HEK293 (cell line): ENCODE measurements at regions not wholly inside any gene's neighbourhood (a gene's known extent, or its start where the extent isn't known, plus 50 kb on each side); places are given as distances from the start of the nearest gene placed in this dataset.

Experiments used
- CTCF ChIA-PET: fragments of 350-600 bp; formaldehyde crosslinking; extraction: SDS; loops from one replicate; lab custom pipeline; 2021; ENCODE audit warnings: antibody characterized with exemption; lab: Yijun Ruan, JAX
- POLR2A ChIA-PET: fragments of 300-600 bp; formaldehyde crosslinking; extraction: SDS; loops from one replicate; lab custom pipeline; 2020; ENCODE audit warnings: antibody characterized with exemption, inconsistent platforms; lab: Yijun Ruan, JAX
- H3K27ac ChIP-seq: fragments of 200-500 bp; sonication (Bioruptor generic); 2 replicates; pipeline ENCODE4 v1.5.1; 2014; ENCODE audit warnings: low read depth, low read length, control low read depth, inconsistent platforms; ENCODE audit errors: extremely low read depth
- H3K36me3 ChIP-seq, 2 experiments: fragments of 200-500 bp in 1 of 2; sonication (Bioruptor generic) in 1 of 2; 1 replicate in 1 of 2; 2 replicates in 1 of 2; pipeline ENCODE4 v1.5.1; 2014 to 2017; ENCODE audit warnings: inconsistent platforms in 2 of 2, low read length in 2 of 2; ENCODE audit not compliant: control insufficient read depth in 2 of 2, insufficient read depth in 1 of 2
- H3K4me1 ChIP-seq: fragments of 200-500 bp; sonication (Bioruptor generic); 2 replicates; pipeline ENCODE4 v1.5.1; 2014; ENCODE audit warnings: mild to moderate bottlenecking, low read length, inconsistent platforms; ENCODE audit not compliant: control insufficient read depth, insufficient read depth
- H3K4me3 ChIP-seq: 2 replicates; pipeline ENCODE4 v1.5.1; 2011; ENCODE audit warnings: low read depth, mild to moderate bottlenecking, control low read depth, low read length, moderate library complexity
- H3K9me3 ChIP-seq: fragments of 200-500 bp; sonication (Bioruptor generic); 2 replicates; pipeline ENCODE4 v1.5.1; 2014; ENCODE audit warnings: low read depth, low read length, inconsistent platforms; ENCODE audit not compliant: control insufficient read depth, insufficient read depth
- AEBP2 ChIP-seq: fragments of 450-650 bp; formaldehyde crosslinking; IDR thresholded peaks from 2 replicates; pipeline ENCODE4 v1.5.1; 2016; ENCODE audit warnings: missing biosample characterization, missing genetic modification characterization, borderline replicate concordance
- GLIS1 ChIP-seq: fragments of 450-650 bp; formaldehyde crosslinking; IDR thresholded peaks from 2 replicates; pipeline ENCODE4 v1.5.1; 2016; ENCODE audit warnings: missing biosample characterization, missing genetic modification characterization
- MEIS1 ChIP-seq: sonication (generic); formaldehyde crosslinking; IDR thresholded peaks from 2 replicates; pipeline ENCODE4 v1.8.1; 2022; ENCODE audit warnings: missing genetic modification reagents, mild to moderate bottlenecking, borderline replicate concordance
- MYNN ChIP-seq: fragments of 450-650 bp; formaldehyde crosslinking; IDR thresholded peaks from 2 replicates; pipeline ENCODE4 v1.5.1; 2016; ENCODE audit warnings: missing biosample characterization, missing genetic modification characterization, borderline replicate concordance
- OVOL3 ChIP-seq: fragments of 450-650 bp; formaldehyde crosslinking; IDR thresholded peaks from 2 replicates; pipeline ENCODE4 v1.5.1; 2016; ENCODE audit warnings: missing biosample characterization, missing genetic modification characterization
- PATZ1 ChIP-seq: fragments of 450-650 bp; formaldehyde crosslinking; IDR thresholded peaks from 2 replicates; pipeline ENCODE4 v1.5.1; 2016; ENCODE audit warnings: missing biosample characterization, missing genetic modification characterization
- RBAK ChIP-seq: fragments of 450-650 bp; formaldehyde crosslinking; IDR thresholded peaks from 2 replicates; pipeline ENCODE4 v1.5.1; 2016; ENCODE audit warnings: missing biosample characterization, missing genetic modification characterization
- SETDB1 ChIP-seq: IDR thresholded peaks from one replicate; pipeline ENCODE4 v1.6.1; 2017; ENCODE audit warnings: mild to moderate bottlenecking, low read length, moderate library complexity, mixed read lengths; ENCODE audit not compliant: insufficient read length
- SP2 ChIP-seq: fragments of 450-650 bp; formaldehyde crosslinking; IDR thresholded peaks from 2 replicates; pipeline ENCODE4 v1.5.1; 2016; ENCODE audit warnings: missing biosample characterization, missing genetic modification characterization
- ZBTB7A ChIP-seq: fragments of 450-650 bp; formaldehyde crosslinking; IDR thresholded peaks from 2 replicates; pipeline ENCODE4 v1.5.1; 2016; ENCODE audit warnings: low read depth, missing biosample characterization, missing genetic modification characterization
- ZFP3 ChIP-seq: fragments of 450-650 bp; formaldehyde crosslinking; IDR thresholded peaks from 2 replicates; pipeline ENCODE4 v1.5.1; 2016; ENCODE audit warnings: low read depth, missing biosample characterization, missing genetic modification characterization
- ZNF114 ChIP-seq: fragments of 450-650 bp; formaldehyde crosslinking; IDR thresholded peaks from 2 replicates; pipeline ENCODE4 v1.5.0; 2017; ENCODE audit warnings: missing biosample characterization, missing genetic modification characterization
- ZNF146 ChIP-seq: fragments of 450-650 bp; formaldehyde crosslinking; IDR thresholded peaks from 2 replicates; pipeline ENCODE4 v1.5.1; 2016; ENCODE audit warnings: missing biosample characterization, missing genetic modification characterization
- ZNF280D ChIP-seq: fragments of 450-650 bp; formaldehyde crosslinking; IDR thresholded peaks from 2 replicates; pipeline ENCODE4 v1.5.1; 2016; ENCODE audit warnings: missing biosample characterization, missing genetic modification characterization
- ZNF350 ChIP-seq: fragments of 450-650 bp; formaldehyde crosslinking; IDR thresholded peaks from 2 replicates; pipeline ENCODE4 v1.5.0; 2017; ENCODE audit warnings: missing biosample characterization, mild to moderate bottlenecking, missing genetic modification characterization
- ZNF354C ChIP-seq: fragments of 450-650 bp; formaldehyde crosslinking; IDR thresholded peaks from 2 replicates; pipeline ENCODE4 v1.5.1; 2016; ENCODE audit warnings: missing biosample characterization, missing genetic modification characterization, low read depth, borderline replicate concordance
- ZNF37A ChIP-seq: fragments of 450-650 bp; IDR thresholded peaks from 2 replicates; pipeline ENCODE4 v1.5.1; 2018; ENCODE audit warnings: missing biosample characterization, missing genetic modification characterization
- ZNF404 ChIP-seq: fragments of 450-650 bp; formaldehyde crosslinking; IDR thresholded peaks from 2 replicates; pipeline ENCODE4 v1.5.1; 2017; ENCODE audit warnings: missing biosample characterization, missing genetic modification characterization
- ZNF433 ChIP-seq: fragments of 450-650 bp; formaldehyde crosslinking; IDR thresholded peaks from 2 replicates; pipeline ENCODE4 v1.5.1; 2016; ENCODE audit warnings: missing biosample characterization, missing genetic modification characterization, low read depth
- ZNF670 ChIP-seq: fragments of 450-650 bp; formaldehyde crosslinking; IDR thresholded peaks from 2 replicates; pipeline ENCODE4 v1.5.1; 2016; ENCODE audit warnings: missing biosample characterization, missing genetic modification characterization, low read depth
- ZNF777 ChIP-seq: fragments of 450-650 bp; formaldehyde crosslinking; IDR thresholded peaks from 2 replicates; pipeline ENCODE4 v1.5.1; 2017; ENCODE audit warnings: missing biosample characterization, missing genetic modification characterization, borderline replicate concordance
- ZNF837 ChIP-seq: fragments of 450-650 bp; formaldehyde crosslinking; IDR thresholded peaks from 2 replicates; pipeline ENCODE4 v1.5.1; 2016; ENCODE audit warnings: missing biosample characterization, missing genetic modification characterization
- ZSCAN16 ChIP-seq: fragments of 450-650 bp; formaldehyde crosslinking; IDR thresholded peaks from 2 replicates; pipeline ENCODE4 v1.5.1; 2016; ENCODE audit warnings: missing biosample characterization, missing genetic modification characterization
- TF ChIP-seq, protein P1 (sequence below): fragments of 450-650 bp; formaldehyde crosslinking; IDR thresholded peaks from 2 replicates; pipeline ENCODE4 v1.5.1; 2017; ENCODE audit warnings: missing biosample characterization, mild to moderate bottlenecking, missing genetic modification characterization, moderate library complexity

DNA sequence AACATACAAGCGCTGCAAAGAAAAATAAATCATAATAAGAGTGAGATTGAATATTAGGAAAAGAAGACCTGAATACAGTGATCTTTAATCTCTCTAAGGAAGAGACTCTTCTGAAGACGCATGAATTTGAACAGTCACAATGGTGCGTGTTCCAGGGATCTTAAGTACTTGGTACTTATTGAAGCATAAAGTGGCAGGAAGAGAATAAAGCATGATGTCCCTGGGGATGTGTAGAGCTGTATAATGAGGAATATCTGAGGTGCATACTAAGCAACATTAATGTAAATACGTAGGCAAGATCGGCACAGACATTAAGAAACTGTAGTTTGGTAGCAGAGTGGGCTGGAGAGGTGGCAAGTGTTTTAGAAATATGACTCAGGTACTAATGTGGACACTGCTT is 246.2 kb upstream of the MCTP2 start:
- ChIA-PET POLR2A (no interaction called here), CTCF (interaction anchor here (0.5 to 1.5 kb wide), 4 partner anchors 11 to 897 kb away, joined by 3 to 6 read pairs (median 3); no protein-coding TSS in a partner anchor)
- Histone ChIP-seq H3K9me3 (no peaks in the 10 kb centered on the region), H3K36me3 (no peaks in the 10 kb centered on the region), H3K27ac (no peak overlapping the region), H3K4me1 (peaks cover 16% of the 10 kb centered on the region), H3K4me3 (no peak overlapping the region)
- TF ChIP-seq ZNF404 (tag by site-specific recombination) (no peak), ZNF433 (tag by site-specific recombination) (no peak), ZNF114 (tag by site-specific recombination) (no peak), ZNF37A (no peak), ZNF837 (tag by site-specific recombination) (no peak), GLIS1 (tag by site-specific recombination) (no peak), ZNF350 (tag by site-specific recombination) (no peak)

DNA sequence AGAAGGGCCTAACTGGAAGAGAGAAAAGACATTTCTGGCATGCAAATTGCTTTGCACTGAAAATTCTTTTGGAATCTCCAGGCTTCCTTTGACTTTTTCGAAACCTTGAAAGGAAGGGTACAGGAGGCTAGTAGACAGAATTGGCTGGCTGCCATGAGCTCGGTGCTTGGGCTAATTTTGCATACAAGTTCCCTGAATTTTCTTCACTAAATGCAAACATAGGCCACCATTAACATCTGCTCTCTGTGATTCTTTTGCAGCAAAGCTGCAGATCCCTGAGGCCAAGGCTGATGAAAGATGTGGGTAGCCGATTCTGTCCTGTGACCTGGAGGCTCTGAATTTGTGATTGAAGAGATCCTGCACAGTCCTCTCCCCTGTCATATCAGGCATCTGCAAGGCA is 247.8 kb upstream of the MCTP2 start:
- no peak overlapping the region for H3K4me3 ChIP-seq
- no peaks in the 10 kb centered on the region for H3K36me3 ChIP-seq
- H3K4me1 ChIP-seq, result peaks cover 16% of the 10 kb centered on the region
- CTCF ChIA-PET, result interaction anchor here (0.6 to 5.3 kb wide), 3 partner anchors 9 to 953 kb away, joined by 3 to 38 read pairs (median 3); no protein-coding TSS in a partner anchor
- no peak overlapping the region for H3K27ac ChIP-seq
- TF ChIP-seq ZNF777 (tag by site-specific recombination) (no peak), PATZ1 (no peak), ZNF670 (tag by site-specific recombination) (no peak), AEBP2 (tag by site-specific recombination) (no peak), SP2 (no peak), ZSCAN16 (no peak), MYNN (tag by site-specific recombination) (no peak), ZBTB7A (tag by site-specific recombination) (no peak), ZNF280D (tag by site-specific recombination) (no peak), ZNF354C (no peak), SETDB1 (no peak), OVOL3 (tag by site-specific recombination) (no peak), ZNF146 (tag by site-specific recombination) (no peak), ZFP3 (tag by site-specific recombination) (no peak), MEIS1 (CRISPR knock-in tag) (no peak), RBAK (tag by site-specific recombination) (no peak)
- TF ChIP-seq, protein P1, sequence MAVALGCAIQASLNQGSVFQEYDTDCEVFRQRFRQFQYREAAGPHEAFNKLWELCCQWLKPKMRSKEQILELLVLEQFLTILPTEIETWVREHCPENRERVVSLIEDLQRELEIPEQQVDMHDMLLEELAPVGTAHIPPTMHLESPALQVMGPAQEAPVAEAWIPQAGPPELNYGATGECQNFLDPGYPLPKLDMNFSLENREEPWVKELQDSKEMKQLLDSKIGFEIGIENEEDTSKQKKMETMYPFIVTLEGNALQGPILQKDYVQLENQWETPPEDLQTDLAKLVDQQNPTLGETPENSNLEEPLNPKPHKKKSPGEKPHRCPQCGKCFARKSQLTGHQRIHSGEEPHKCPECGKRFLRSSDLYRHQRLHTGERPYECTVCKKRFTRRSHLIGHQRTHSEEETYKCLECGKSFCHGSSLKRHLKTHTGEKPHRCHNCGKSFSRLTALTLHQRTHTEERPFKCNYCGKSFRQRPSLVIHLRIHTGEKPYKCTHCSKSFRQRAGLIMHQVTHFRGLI (tag by site-specific recombination), result no peak
- TF ChIP-seq, all 188 proteins: peak for 0
- H3K9me3 ChIP-seq, result no peaks in the 10 kb centered on the region
- POLR2A ChIA-PET, result interaction anchor here (0.5 kb wide), 1 partner anchor 602 kb away, joined by 4 read pairs; no protein-coding TSS in a partner anchor
